ENCODE measurements at regions not wholly inside any gene's neighbourhood (a gene's known extent, or its start where the extent isn't known, plus 50 kb on each side); places are given as distances from the start of the nearest gene placed in this dataset.

DNA sequence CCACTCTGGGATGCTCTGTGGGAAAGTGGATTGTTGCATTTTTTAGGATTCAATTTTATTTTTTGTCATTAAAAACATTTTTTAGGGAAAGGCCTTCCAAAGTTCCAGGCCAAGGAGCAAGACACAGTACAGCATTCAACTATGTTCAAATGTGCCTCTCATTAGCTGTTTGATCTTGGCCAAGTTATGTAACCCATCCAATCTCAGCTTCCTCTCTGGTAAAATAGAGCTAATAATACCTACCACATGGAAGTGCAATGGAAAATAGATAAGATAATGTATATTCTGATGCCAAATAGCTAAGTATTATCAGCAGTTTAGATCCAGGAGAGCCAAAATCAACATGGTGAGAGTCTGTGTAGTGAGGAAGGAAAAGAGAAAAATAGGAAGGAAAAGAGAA is 220.3 kb upstream of the SESN3 start:
- no peak for DNase-seq (ENCODE audit: low spot score)
- intact Hi-C loops (cut with micrococcal nuclease; ENCODE audit: unreplicated experiment), result no loop called here
- CTCF ChIA-PET, result no interaction called here

GRCh38 chr11:95450547-95451123 is 219.6 kb upstream of the SESN3 start:
- POLR2A ChIA-PET (ENCODE audit: low non-redundant PET), result no interaction called here
- Histone ChIP-seq H3K36me3 (ENCODE audit: insufficient read depth, low read length, poor library complexity, severe bottlenecking) (no peaks in the 10 kb centered on the region), H3K9me3 (ENCODE audit: low read depth, low read length, poor library complexity, severe bottlenecking) (no peaks in the 10 kb centered on the region), H3K27ac (ENCODE audit: low read depth, low read length, poor library complexity, severe bottlenecking) (no peak overlapping the region), H3K4me3 (ENCODE audit: low read depth, low read length, poor library complexity, severe bottlenecking) (no peak overlapping the region), H3K4me1 (ENCODE audit: insufficient read depth, low read length, poor library complexity, severe bottlenecking) (no peaks in the 10 kb centered on the region), H3K27me3 (replicated peaks; ENCODE audit: insufficient read depth, low read depth, low read length, poor library complexity) (no peaks in the 10 kb centered on the region)
- TF ChIP-seq, protein P1, sequence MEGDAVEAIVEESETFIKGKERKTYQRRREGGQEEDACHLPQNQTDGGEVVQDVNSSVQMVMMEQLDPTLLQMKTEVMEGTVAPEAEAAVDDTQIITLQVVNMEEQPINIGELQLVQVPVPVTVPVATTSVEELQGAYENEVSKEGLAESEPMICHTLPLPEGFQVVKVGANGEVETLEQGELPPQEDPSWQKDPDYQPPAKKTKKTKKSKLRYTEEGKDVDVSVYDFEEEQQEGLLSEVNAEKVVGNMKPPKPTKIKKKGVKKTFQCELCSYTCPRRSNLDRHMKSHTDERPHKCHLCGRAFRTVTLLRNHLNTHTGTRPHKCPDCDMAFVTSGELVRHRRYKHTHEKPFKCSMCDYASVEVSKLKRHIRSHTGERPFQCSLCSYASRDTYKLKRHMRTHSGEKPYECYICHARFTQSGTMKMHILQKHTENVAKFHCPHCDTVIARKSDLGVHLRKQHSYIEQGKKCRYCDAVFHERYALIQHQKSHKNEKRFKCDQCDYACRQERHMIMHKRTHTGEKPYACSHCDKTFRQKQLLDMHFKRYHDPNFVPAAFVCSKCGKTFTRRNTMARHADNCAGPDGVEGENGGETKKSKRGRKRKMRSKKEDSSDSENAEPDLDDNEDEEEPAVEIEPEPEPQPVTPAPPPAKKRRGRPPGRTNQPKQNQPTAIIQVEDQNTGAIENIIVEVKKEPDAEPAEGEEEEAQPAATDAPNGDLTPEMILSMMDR (conservative IDR thresholded peaks at IDR 0.05; ENCODE audit: low read depth, low read length), result no peak
- no peak for TF ChIP-seq EZH2 (IDR thresholded peaks at IDR 0.05; ENCODE audit: borderline replicate concordance, low read depth, low read length, poor library complexity, severe bottlenecking)
- intact Hi-C loops (cut with micrococcal nuclease; ENCODE audit: unreplicated experiment), result no loop called here
- CTCF ChIA-PET, result no interaction called here
- no TSS peak for BruUV-seq (replicated peaks)
- DNase-seq (ENCODE audit: low spot score), result no peak

More for the DNA sequence above, 220.3 kb upstream of the SESN3 start:
- Histone ChIP-seq H3K27me3 (replicated peaks; ENCODE audit: insufficient read depth, low read depth, low read length, poor library complexity) (no peaks in the 10 kb centered on the region), H3K4me3 (ENCODE audit: low read depth, low read length, poor library complexity, severe bottlenecking) (no peak overlapping the region), H3K9me3 (ENCODE audit: low read depth, low read length, poor library complexity, severe bottlenecking) (no peaks in the 10 kb centered on the region), H3K4me1 (ENCODE audit: insufficient read depth, low read length, poor library complexity, severe bottlenecking) (no peaks in the 10 kb centered on the region), H3K27ac (ENCODE audit: low read depth, low read length, poor library complexity, severe bottlenecking) (no peak overlapping the region), H3K36me3 (ENCODE audit: insufficient read depth, low read length, poor library complexity, severe bottlenecking) (no peaks in the 10 kb centered on the region)
- TF ChIP-seq, protein P1 (conservative IDR thresholded peaks at IDR 0.05; ENCODE audit: low read depth, low read length), result no peak
- TF ChIP-seq EZH2 (IDR thresholded peaks at IDR 0.05; ENCODE audit: borderline replicate concordance, low read depth, low read length, poor library complexity, severe bottlenecking), result no peak
- POLR2A ChIA-PET (ENCODE audit: low non-redundant PET), result no interaction called here
- no TSS peak for BruUV-seq (replicated peaks)

- no peak overlapping the region for H3K27ac ChIP-seq (ENCODE audit: low read depth, low read length, poor library complexity, severe bottlenecking)
- no peaks in the 10 kb centered on the region for H3K27me3 ChIP-seq (replicated peaks; ENCODE audit: insufficient read depth, low read depth, low read length, poor library complexity)
- intact Hi-C loops (cut with micrococcal nuclease; ENCODE audit: unreplicated experiment), result no loop called here
- H3K9me3 ChIP-seq (ENCODE audit: low read depth, low read length, poor library complexity, severe bottlenecking), result no peaks in the 10 kb centered on the region
- H3K4me1 ChIP-seq (ENCODE audit: insufficient read depth, low read length, poor library complexity, severe bottlenecking), result no peaks in the 10 kb centered on the region
- DNase-seq (ENCODE audit: low spot score), result no peak
- POLR2A ChIA-PET (ENCODE audit: low non-redundant PET), result no interaction called here
- CTCF ChIA-PET, result no interaction called here
- no peak overlapping the region for H3K4me3 ChIP-seq (ENCODE audit: low read depth, low read length, poor library complexity, severe bottlenecking)
- H3K36me3 ChIP-seq (ENCODE audit: insufficient read depth, low read length, poor library complexity, severe bottlenecking), result no peaks in the 10 kb centered on the region
- TF ChIP-seq EZH2 (IDR thresholded peaks at IDR 0.05; ENCODE audit: borderline replicate concordance, low read depth, low read length, poor library complexity, severe bottlenecking), result no peak
- TF ChIP-seq, protein P1 (conservative IDR thresholded peaks at IDR 0.05; ENCODE audit: low read depth, low read length), result no peak
- BruUV-seq (replicated peaks), result no TSS peak
These were observed 214.8 kb upstream of the SESN3 start for GRCh38 chr11:95445746-95446333.

Measured in A673 (cell line).